Ureter (tissue), 1 donor: ENCODE measurements at regions not wholly inside any gene's neighbourhood (a gene's known extent, or its start where the extent isn't known, plus 50 kb on each side); places are given as distances from the start of the nearest gene placed in this dataset.
"Not testable (repeated sequence)": the region's sequence is repeated elsewhere in the genome, so short reads cannot be mapped to it uniquely, and the experiment has no call there.

Source experiments
- DNase-seq: peaks from one replicate; pipeline ENCODE4 v3.0.0-alpha.2; 2020; ENCODE audit warnings: low spot score
- donor health status: DM: yes; HTN: yes; CAD: no.

DNA sequence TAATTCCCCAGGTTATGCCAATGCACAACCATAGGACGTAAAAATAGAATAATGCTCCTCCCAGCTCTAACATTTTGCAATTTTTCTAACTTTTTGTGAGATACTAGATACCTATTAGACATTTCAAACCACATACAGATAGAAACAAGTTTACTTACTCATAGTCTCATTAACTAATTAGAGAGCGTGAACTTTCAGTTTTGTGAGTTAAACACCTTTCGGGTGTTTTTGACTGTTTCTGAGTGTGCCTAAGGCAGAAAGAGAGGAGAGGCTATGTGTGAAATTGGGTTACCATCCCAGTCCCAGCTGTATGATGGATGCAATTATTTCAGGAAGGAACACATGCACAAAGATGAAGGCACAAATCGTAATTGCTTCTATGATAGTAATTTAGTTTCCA, 300.4 kb upstream of the POU1F1 start:
- DNase-seq: no peak

DNA sequence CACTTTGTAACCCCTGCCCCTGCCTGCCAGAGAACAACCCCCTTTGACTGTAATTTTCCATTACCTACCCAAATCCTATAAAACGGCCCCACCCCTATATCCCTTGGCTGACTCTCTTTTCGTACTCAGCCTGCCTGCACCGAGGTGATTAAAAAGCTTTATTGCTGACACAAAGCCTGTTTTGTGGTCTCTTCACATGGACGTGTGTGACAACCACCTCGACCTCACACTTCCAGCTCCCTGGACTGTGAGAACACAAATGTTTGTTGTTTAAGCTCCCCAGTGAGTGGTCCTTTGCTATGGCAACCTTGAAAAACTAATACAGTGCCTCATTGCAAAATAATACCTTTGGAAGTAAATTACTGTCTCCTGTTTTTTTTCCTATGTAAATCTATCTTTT, 299.2 kb upstream of the POU1F1 start:
- no peak for DNase-seq

DNA sequence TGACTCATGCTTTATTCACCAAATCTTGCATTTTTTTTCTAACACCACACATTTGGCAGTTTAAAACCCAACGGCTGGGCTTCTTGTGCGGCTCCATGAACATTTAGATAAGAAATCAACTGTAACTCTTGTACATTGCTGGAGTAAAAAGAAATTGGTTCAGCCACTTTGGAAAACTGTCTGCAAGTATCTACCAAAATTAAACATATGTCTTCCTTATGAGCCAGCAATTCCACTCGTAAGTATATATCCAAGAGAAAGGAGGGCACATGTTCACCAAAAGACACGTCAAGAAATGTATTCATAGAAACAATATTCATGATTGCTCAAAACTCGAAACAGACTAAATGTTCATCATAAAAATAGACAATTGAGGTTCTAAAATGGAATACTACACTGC, 291.9 kb upstream of the POU1F1 start:
- DNase-seq: no peak

DNA sequence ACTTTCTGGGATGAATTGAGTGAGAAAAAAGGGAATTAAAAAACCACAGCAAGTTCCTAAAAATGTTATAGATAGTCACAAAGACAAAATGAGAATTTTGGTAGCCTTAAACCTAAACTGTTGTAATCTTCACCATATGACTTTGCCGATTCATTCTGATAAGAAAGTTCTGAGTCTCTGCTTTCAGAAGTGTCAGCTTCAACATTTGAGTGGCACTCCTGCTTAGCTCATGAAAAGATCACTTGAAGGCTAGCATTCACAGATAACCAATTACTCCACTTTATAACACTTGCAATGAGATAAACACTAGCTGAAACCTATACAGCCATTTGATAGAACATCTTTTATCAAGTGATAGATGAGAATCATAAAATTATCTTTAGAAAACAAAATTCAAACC, 288.1 kb upstream of the POU1F1 start:
- no peak for DNase-seq

- DNase-seq: no peak
These were observed 287.3 kb upstream of the POU1F1 start for GRCh38 chr3:87563712-87564111.

- DNase-seq: no peak
These were observed 282.1 kb upstream of the POU1F1 start for GRCh38 chr3:87558492-87558891.

DNA sequence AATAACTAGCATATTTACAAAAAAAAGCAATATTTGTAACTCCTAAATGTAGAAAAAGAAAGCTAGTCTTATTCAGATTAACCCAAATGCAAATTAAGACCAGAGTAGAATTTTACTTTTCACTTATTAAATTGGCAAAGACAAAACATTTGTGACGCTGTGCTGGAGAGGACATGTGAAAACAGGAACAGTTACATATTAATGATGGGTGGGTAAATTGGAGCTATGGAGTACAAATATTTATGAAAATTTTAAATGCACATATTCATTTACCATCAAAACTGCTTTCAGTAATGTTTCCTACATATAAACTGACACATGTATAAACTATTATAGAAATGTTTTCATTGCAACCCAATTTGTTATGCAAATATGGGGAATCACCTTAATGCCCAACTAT, 278.9 kb upstream of the POU1F1 start:
- no peak for DNase-seq

- DNase-seq: no peak
These were observed 276.7 kb upstream of the POU1F1 start for GRCh38 chr3:87553058-87553457.

GRCh38 chr3:87550892-87551291, 274.5 kb upstream of the POU1F1 start:
- DNase-seq: no peak

DNA sequence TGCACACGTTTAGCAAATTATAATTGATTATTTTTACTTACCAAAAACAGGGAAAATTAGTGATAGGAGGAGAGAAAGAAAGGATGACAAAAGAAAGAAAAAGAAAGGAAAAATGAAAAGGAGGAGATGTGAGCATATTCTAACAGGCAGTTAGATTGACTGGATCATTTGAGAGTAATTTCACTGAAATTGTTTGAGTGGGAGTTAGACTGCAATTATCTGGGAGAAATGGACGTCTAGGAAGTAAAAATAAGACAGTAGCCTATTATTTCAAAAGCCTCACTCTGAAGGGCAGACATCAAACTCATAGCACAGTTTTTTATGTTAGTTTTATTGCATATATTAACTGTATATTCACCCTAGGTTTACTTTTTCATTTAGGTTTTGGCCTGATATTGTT, 272.8 kb upstream of the POU1F1 start:
- DNase-seq: no peak

GRCh38 chr3:87548271-87548670, 271.9 kb upstream of the POU1F1 start:
- no peak for DNase-seq

DNA sequence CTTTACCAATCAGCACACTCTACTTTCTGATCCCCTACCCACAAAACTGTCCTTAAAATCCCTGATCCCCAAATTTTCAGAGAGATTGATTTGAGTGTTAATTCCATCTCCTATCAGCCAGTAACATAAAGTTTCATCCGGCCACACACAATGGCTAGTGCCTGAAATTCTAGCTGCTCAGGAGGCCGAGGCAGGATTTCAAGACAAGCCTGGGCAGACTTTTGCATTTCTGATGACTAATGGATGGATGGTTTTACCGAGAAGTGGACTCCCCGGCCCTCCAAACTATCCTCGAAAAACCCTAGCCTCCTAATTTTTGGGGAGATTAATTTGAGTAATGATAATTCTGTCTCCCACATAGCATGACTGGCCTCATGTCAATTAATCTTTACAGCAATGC, 269.8 kb upstream of the POU1F1 start:
- no peak for DNase-seq

- DNase-seq: not testable (repeated sequence)
These were observed 267.0 kb upstream of the POU1F1 start for GRCh38 chr3:87543408-87543807.

- no peak for DNase-seq
These were observed 265.3 kb upstream of the POU1F1 start for GRCh38 chr3:87541723-87542122.

GRCh38 chr3:87538722-87539121, 262.3 kb upstream of the POU1F1 start:
- not testable (repeated sequence) for DNase-seq

- DNase-seq: no peak
These were observed 233.0 kb upstream of the POU1F1 start for GRCh38 chr3:87509401-87509800.

DNA sequence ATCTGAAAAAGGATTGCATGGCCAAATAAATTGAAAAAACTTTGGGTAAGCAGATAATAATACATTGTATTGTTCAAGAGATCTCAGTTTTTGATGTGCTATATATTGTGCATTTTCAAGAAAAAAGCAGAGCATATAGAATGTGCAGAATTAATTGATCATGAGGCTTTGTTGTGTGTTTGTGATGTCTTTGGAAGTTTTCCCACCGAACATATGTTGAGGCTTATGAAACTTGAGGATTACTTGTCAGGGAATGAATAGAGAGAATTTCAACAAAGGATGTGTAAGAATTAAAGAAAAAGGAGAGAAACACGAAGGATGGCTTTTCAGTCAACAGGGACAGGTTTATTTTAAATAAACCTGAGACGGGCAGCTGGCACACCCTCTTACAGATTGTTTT, 232.5 kb upstream of the POU1F1 start:
- DNase-seq: no peak

DNA sequence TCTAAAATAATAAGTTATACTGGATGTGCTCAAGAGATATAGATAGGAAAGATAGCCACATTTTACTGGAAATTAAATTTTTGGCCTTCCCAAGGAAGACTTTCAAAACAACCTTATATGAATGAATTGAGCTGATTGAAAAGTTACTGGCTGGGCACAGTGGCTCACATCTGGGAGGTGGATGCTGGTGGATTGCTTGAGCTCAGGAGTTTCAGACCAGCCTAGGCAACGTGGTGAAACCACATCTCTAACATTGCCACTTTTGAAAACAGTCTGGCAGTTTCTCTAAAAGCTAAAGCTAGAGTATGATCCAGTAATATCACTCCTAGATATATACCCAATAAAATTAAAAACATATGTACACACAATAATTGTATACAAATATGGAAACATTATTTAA, 231.4 kb upstream of the POU1F1 start:
- DNase-seq: no peak

- DNase-seq: no peak
These were observed 227.6 kb upstream of the POU1F1 start for GRCh38 chr3:87503900-87504498.

DNA sequence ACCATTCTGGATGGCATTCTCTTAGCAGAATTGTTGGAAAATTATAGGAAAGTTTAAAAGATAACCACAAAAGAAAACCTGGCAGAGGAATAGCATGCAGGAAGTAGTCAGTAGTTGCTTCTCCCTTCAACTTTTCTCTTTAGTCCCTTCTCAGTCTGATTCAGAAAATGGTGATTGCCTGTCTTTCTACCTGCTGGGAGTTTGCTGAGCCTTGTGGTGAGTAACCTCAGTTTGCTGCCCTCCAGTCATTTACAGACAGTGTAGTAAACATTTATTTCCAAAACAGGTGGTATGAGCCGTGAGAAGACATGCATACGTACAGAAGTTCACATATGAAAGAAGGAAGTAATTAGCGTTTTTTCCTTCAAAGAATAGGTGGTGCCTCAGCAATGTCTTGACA, 224.7 kb upstream of the POU1F1 start:
- DNase-seq: no peak

- DNase-seq: no peak
These were observed 222.1 kb upstream of the POU1F1 start for GRCh38 chr3:87498358-87499080.

DNA sequence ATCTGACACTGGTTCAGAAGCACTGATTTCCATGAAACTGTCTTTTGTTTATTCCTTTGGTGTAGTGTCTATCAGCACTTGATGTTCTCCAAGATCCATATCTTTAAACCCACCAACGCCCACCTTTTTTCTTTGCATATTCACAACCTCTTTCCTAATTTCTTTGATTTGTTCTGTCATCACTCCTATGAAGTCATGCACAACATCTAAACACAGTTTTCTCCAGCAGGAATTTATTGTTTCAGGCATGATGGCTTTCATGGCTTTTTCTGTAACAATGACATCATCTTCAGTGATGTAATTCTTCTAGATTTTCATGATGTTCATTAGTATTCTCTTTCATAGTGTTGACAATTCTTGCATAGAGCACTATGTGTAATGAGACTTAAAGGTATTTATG, 219.6 kb upstream of the POU1F1 start:
- no peak for DNase-seq

DNA sequence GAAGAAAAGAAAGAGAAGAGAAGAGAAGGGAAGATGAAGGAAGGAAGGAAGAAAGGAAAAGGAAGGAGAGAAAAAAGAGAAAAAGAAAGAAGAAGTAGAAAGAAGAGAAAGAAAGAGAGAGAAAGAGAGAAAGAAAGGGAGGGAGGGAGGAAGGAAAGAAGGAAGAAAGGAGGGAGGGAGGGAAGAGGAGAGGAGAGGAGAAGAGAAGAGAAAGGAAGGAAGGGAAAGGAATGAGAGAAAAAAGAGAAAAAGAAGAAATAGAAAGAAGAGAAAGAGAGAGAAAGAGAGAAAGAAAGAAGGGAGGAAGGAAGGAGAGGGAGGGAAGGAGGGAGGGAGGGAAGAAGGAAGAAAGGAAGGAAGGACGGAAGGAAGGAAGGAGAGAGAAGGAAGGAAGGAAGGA, 217.9 kb upstream of the POU1F1 start:
- no peak for DNase-seq

- DNase-seq: no peak
These were observed 215.5 kb upstream of the POU1F1 start for GRCh38 chr3:87491843-87492242.
